Liver (tissue), 8 donors: ENCODE measurements at regions not wholly inside any gene's neighbourhood (a gene's known extent, or its start where the extent isn't known, plus 50 kb on each side); places are given as distances from the start of the nearest gene placed in this dataset.

Experiments used
- DNase-seq: peaks from one replicate; pipeline ENCODE4 v3.0.0-alpha.2; 2017; ENCODE audit warnings: low spot score
- H3K27ac ChIP-seq, 2 donors: one replicate each; pipeline ENCODE4 v1.7.0; 2013; ENCODE audit warnings: inconsistent platforms in 2 of 2, low read length in 2 of 2, control low read depth in 1 of 2, low read depth in 1 of 2, mild to moderate bottlenecking in 1 of 2
- H3K27me3 ChIP-seq, 4 donors: one replicate each; pipeline versions ENCODE4 v1.6.1 to v1.7.0; 2013; ENCODE audit warnings: low read length in 3 of 4, inconsistent platforms in 1 of 4, mild to moderate bottlenecking in 1 of 4, moderate library complexity in 1 of 4; ENCODE audit not compliant: control insufficient read depth in 4 of 4, insufficient read depth in 4 of 4
- H3K36me3 ChIP-seq, 4 donors: one replicate each; pipeline versions ENCODE4 v1.6.1 to v1.7.0; 2013; ENCODE audit warnings: low read length in 3 of 4, mild to moderate bottlenecking in 3 of 4, low read depth in 1 of 4, moderate library complexity in 1 of 4; ENCODE audit not compliant: control insufficient read depth in 4 of 4, insufficient read depth in 3 of 4
- H3K4me1 ChIP-seq, 4 donors: one replicate each; pipeline versions ENCODE4 v1.6.1 to v1.7.0; 2013; ENCODE audit warnings: low read length in 3 of 4, mild to moderate bottlenecking in 3 of 4, moderate library complexity in 1 of 4; ENCODE audit not compliant: control insufficient read depth in 4 of 4, insufficient read depth in 4 of 4
- H3K4me3 ChIP-seq, 3 donors: one replicate each; pipeline versions ENCODE4 v1.6.1 to v1.7.0; 2013; ENCODE audit warnings: low read length in 3 of 3, control low read depth in 1 of 3, low read depth in 1 of 3, mild to moderate bottlenecking in 1 of 3
- H3K9ac ChIP-seq, 2 donors: one replicate each; pipeline ENCODE4 v1.7.0; 2013; ENCODE audit warnings: low read length in 2 of 2, mild to moderate bottlenecking in 2 of 2, moderate library complexity in 2 of 2, control low read depth in 1 of 2, low read depth in 1 of 2
- H3K9me3 ChIP-seq, 4 donors: one replicate each; pipeline versions ENCODE4 v1.6.1 to v1.7.0; 2013; ENCODE audit warnings: low read length in 3 of 4; ENCODE audit not compliant: control insufficient read depth in 4 of 4
- ATF3 ChIP-seq: IDR thresholded peaks from 2 replicates; pipeline ENCODE4 v1.6.1; 2016; ENCODE audit warnings: antibody characterized with exemption
- CTCF ChIP-seq: fragments of 150-350 bp; IDR thresholded peaks from 2 replicates; pipeline ENCODE4 v1.5.1; 2017; ENCODE audit warnings: improper control_type of control experiment, low read depth, low read length; ENCODE audit not compliant: missing input control
- EGR1 ChIP-seq, 2 donors: IDR thresholded peaks; 2 replicates each; pipeline ENCODE4 v1.6.1; 2016 to 2018; ENCODE audit warnings: antibody characterized with exemption in 2 of 2, low read depth in 2 of 2
- FOXA1 ChIP-seq: IDR thresholded peaks from 2 replicates; pipeline ENCODE4 v1.6.1; 2016; ENCODE audit warnings: antibody characterized with exemption
- FOXA2 ChIP-seq: IDR thresholded peaks from 2 replicates; pipeline ENCODE4 v1.6.1; 2016; ENCODE audit warnings: antibody characterized with exemption
- GABPA ChIP-seq, 2 donors: IDR thresholded peaks in 1 of 2; conservative IDR thresholded peaks in 1 of 2; 2 replicates each; pipeline ENCODE4 v1.6.1; 2016; ENCODE audit warnings: antibody characterized with exemption in 2 of 2, mild to moderate bottlenecking in 1 of 2, moderate library complexity in 1 of 2
- HNF4A ChIP-seq, 2 donors: conservative IDR thresholded peaks; 2 replicates each; pipeline ENCODE4 v1.6.1; 2016; ENCODE audit warnings: antibody characterized with exemption in 2 of 2, mild to moderate bottlenecking in 2 of 2
- HNF4G ChIP-seq: IDR thresholded peaks from 2 replicates; pipeline ENCODE4 v1.6.1; 2016; ENCODE audit warnings: antibody characterized with exemption
- JUND ChIP-seq, 2 donors: IDR thresholded peaks; 2 replicates each; pipeline ENCODE4 v1.6.1; 2016; ENCODE audit warnings: antibody characterized with exemption in 2 of 2
- MAX ChIP-seq: IDR thresholded peaks from 2 replicates; pipeline ENCODE4 v1.6.1; 2016; ENCODE audit warnings: antibody characterized with exemption
- NR2F2 ChIP-seq: IDR thresholded peaks from 2 replicates; pipeline ENCODE4 v1.6.1; 2016; ENCODE audit warnings: antibody characterized with exemption
- RAD21 ChIP-seq, 2 donors: IDR thresholded peaks; 2 replicates each; pipeline ENCODE4 v1.6.1; 2016; ENCODE audit warnings: antibody characterized with exemption in 2 of 2, mild to moderate bottlenecking in 2 of 2
- RXRA ChIP-seq, 2 donors: IDR thresholded peaks; 2 replicates each; pipeline ENCODE4 v1.6.1; 2017 to 2018; ENCODE audit warnings: antibody characterized with exemption in 2 of 2, mild to moderate bottlenecking in 1 of 2
- SP1 ChIP-seq: IDR thresholded peaks from 2 replicates; pipeline ENCODE4 v1.6.1; 2018; ENCODE audit warnings: antibody characterized with exemption, mild to moderate bottlenecking
- TAF1 ChIP-seq: conservative IDR thresholded peaks from 2 replicates; pipeline ENCODE4 v1.6.1; 2016; ENCODE audit warnings: antibody characterized with exemption, mild to moderate bottlenecking
- YY1 ChIP-seq: IDR thresholded peaks from 2 replicates; pipeline ENCODE4 v1.6.1; 2016; ENCODE audit warnings: antibody characterized with exemption, mild to moderate bottlenecking
- ZBTB33 ChIP-seq: IDR thresholded peaks from 2 replicates; pipeline ENCODE4 v1.6.1; 2016; ENCODE audit warnings: antibody characterized with exemption
- WGBS: extraction: QIAGEN DNeasy Blood & Tissue Kit; methylation state at CpG from one replicate; pipeline ENCODE4 v1.1.7; 2013; 5-methylcytosine and 5-hydroxymethylcytosine counted together
- donor health status: healthy.
- donor health status: healthy.
- donor health status: healthy.
- donor health status: healthy.
- donor health status: healthy.

GRCh38 chr9:14520341-14520740 lies 172.9 kb downstream of the ZDHHC21 start:
- H3K27me3 ChIP-seq: no peaks in the 10 kb centered on the region
- H3K4me3 ChIP-seq: no peak overlapping the region
- peaks cover 0 to 1% (median 0%) of the 10 kb centered on the region in 4 donors for H3K4me1 ChIP-seq
- TF ChIP-seq RXRA (IDR thresholded peaks at IDR 0.05): no peak
- no peak for TF ChIP-seq SP1
- no peak for TF ChIP-seq ATF3
- no peak for TF ChIP-seq NR2F2
- TF ChIP-seq HNF4A (conservative IDR thresholded peaks at IDR 0.05): no peak
- no peak for TF ChIP-seq YY1
- no peak for TF ChIP-seq RAD21 (IDR thresholded peaks at IDR 0.05)
- TF ChIP-seq TAF1: no peak
- no peak for TF ChIP-seq EGR1 (IDR thresholded peaks at IDR 0.05; ENCODE audit: low read depth in 2 of 2)
- no peak for TF ChIP-seq FOXA2
- no peak for TF ChIP-seq MAX
- no peak overlapping the region for H3K9ac ChIP-seq
- H3K9me3 ChIP-seq: no peaks in the 10 kb centered on the region
- no peak overlapping the region for H3K27ac ChIP-seq
- no peaks in the 10 kb centered on the region for H3K36me3 ChIP-seq
- WGBS: 83% methylated on average over 2 of the region's 2 CpGs
- DNase-seq: no peak

- 86% methylated on average over 4 of the region's 4 CpGs for WGBS
- H3K27ac ChIP-seq: no peak overlapping the region
- peaks cover 0 to 3% (median 0%) of the 10 kb centered on the region in 4 donors for H3K27me3 ChIP-seq
- H3K9ac ChIP-seq: no peak overlapping the region
- no peaks in the 10 kb centered on the region for H3K4me1 ChIP-seq
- H3K4me3 ChIP-seq: no peak overlapping the region
- no peak for DNase-seq
- TF ChIP-seq TAF1 (no peak), GABPA (IDR thresholded peaks at IDR 0.05 in 1 of 2, conservative IDR thresholded peaks at IDR 0.05 in 1 of 2) (no peak), FOXA1 (no peak), RAD21 (IDR thresholded peaks at IDR 0.05) (no peak), ZBTB33 (no peak), YY1 (no peak), MAX (no peak), SP1 (no peak), HNF4A (conservative IDR thresholded peaks at IDR 0.05) (no peak), FOXA2 (no peak), RXRA (IDR thresholded peaks at IDR 0.05) (no peak), ATF3 (no peak), HNF4G (no peak), NR2F2 (no peak), CTCF (no peak), JUND (IDR thresholded peaks at IDR 0.05) (no peak)
- H3K36me3 ChIP-seq: no peaks in the 10 kb centered on the region
- H3K9me3 ChIP-seq: no peaks in the 10 kb centered on the region
Observed at GRCh38 chr9:14517154-14517906, 175.9 kb downstream of the ZDHHC21 start.
